ENCODE measurements at regions not wholly inside any gene's neighbourhood (a gene's known extent, or its start where the extent isn't known, plus 50 kb on each side); places are given as distances from the start of the nearest gene placed in this dataset.

DNA sequence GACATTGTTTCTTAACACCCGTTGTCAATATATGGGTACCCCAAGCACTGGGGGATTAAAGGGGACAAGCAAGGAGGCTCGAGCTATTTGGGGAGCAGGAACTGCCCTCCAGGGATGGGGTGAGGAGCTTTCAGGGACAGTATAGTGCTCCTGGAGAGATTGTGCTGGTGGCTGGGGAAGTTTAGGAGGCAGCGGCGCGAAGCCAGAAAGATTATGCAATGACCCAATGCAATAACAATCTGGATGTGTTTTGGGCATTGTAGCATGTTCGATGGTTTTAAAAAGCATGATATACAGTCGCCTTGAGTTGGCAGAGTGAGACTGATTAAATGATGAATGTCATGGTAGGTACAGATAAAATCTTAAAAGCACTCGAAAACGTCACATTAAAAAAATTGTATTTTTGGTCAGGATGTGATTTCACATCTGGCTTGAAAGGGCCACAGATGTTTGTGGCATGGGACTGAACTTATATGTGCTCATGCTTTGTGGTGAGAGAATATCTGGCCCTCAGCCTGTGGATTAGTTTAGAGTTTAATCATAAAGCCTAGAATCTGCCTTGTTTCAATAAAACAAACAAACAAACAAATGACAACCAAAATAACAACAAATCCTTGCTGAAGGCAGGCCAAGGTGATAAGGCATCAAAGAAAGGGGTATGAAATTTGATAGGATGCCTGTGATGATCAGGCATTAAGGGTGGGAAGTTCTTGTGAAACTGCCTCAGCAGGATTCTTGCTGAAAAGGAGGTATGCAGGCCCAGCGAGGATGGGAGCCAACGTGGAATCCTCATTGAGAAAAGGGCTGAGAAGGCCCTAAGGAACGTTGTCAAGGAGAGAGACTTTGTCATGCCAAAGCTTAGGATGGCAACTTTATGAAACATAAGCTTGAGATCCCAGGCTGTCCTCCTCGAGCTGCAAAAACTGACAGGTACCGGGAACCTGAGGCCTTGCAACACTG is 417.1 kb upstream of the KLF6 start:
- DNase-seq (ENCODE audit: low read depth, low spot score): no peak
- no peak overlapping the region for H3K27ac ChIP-seq

DNA sequence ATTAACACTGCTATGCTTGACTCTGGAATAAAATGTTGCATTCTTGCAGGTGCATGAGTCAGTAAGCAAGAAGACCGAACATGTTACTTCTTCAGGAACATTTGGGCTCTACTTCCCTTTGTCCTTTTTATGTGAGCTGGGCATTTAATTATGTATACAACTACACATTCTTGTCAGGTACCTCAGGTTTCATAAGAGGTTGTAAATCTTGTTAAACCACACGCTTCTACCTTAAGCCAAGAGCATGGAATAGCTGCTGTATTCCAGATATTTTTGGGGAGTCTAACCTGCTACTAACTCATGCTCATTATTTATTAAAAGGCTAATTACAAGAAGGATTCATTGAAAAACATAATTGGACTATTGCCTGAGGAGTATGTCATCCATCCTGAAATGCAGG is 414.2 kb upstream of the KLF6 start:
- DNase-seq (ENCODE audit: low read depth, low spot score): no peak
- H3K27ac ChIP-seq: no peak overlapping the region

DNA sequence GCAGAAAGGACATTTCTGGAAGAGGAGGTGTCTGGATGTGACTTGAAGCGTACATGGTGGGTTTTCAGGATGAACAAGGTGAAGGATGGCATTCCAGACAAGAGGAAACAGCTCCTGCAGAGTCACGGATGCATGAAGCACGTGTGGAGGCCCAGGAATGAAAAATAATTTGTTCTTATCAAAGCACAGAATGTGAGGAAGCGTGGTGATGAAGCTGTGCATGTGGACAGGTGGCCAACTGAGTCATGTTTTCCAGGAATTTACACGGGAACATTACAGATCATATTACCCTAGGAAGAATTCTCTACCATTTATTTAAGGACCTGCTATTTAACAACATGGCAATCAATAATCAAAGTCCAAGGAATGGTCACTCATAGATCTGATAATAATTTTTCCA is 413.2 kb upstream of the KLF6 start:
- DNase-seq (ENCODE audit: low read depth, low spot score): no peak
- no peak overlapping the region for H3K27ac ChIP-seq

GRCh38 chr10:4197676-4198075 is 412.7 kb upstream of the KLF6 start:
- no peak for DNase-seq (ENCODE audit: low read depth, low spot score)
- H3K27ac ChIP-seq: no peak overlapping the region

- no peak for DNase-seq (ENCODE audit: low read depth, low spot score)
- H3K27ac ChIP-seq: no peak overlapping the region
Observed at GRCh38 chr10:4196771-4197390, 411.9 kb upstream of the KLF6 start.

- peak overlapping the region; percentile 85 for H3K27ac ChIP-seq
- DNase-seq (ENCODE audit: low read depth, low spot score): no peak
Observed at GRCh38 chr10:4196183-4196582, 411.2 kb upstream of the KLF6 start.

- DNase-seq (ENCODE audit: low read depth, low spot score): peak; percentile 44
- H3K27ac ChIP-seq: peak overlapping the region; percentile 85
Observed at GRCh38 chr10:4195213-4195612, 410.2 kb upstream of the KLF6 start.

DNA sequence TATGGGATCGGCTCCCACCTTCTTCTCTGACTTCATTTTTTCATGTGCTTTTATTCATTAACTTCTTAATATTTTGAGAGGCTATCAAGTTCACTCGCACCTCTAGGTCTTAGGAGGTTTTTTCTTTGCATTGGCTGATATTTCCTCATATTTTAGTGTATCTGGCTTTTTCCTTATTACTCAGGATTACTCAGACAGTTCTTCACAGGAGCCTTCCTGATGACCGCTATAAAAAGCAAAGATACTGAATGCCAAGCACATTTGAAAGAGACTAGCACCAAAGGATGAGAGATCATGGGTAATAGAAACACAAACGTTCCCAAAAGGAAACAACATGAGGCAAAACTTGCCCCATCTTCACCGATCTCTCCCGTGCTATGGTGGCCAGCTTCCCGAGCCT is 409.2 kb upstream of the KLF6 start:
- H3K27ac ChIP-seq: peak overlapping the region; percentile 85
- peak; percentile 49 for DNase-seq (ENCODE audit: low read depth, low spot score)

DNA sequence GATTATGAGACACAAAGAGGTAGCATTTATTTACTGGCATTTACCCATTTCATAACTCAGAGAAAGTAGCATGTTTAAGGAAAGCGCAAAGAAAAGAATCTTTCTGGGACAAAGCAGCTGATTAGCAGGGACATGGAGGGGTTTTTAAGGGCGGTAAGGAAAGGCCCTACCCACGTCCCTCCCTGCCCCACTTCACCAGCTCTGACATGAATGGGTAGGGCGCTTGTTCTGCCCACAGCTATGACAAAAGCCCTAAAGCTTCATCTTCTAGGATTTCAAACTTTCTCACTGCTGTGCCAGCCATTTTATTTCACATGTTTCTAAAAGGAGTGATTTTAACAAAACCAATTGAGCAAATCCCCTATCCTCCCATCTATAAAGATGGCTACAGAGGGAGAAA is 406.9 kb upstream of the KLF6 start:
- DNase-seq (ENCODE audit: low read depth, low spot score): peak; percentile 39
- peak overlapping the region; percentile 92 for H3K27ac ChIP-seq

- peak; percentile 96 for DNase-seq (ENCODE audit: low read depth, low spot score)
- peak overlapping the region; percentile 92 for H3K27ac ChIP-seq
Observed at GRCh38 chr10:4191354-4191753, 406.3 kb upstream of the KLF6 start.

GRCh38 chr10:4190876-4191275 is 405.9 kb upstream of the KLF6 start:
- peak overlapping the region; percentile 92 for H3K27ac ChIP-seq
- DNase-seq (ENCODE audit: low read depth, low spot score): no peak

- DNase-seq (ENCODE audit: low read depth, low spot score): no peak
- H3K27ac ChIP-seq: no peak overlapping the region
Observed at GRCh38 chr10:4189281-4189680, 404.3 kb upstream of the KLF6 start.

DNA sequence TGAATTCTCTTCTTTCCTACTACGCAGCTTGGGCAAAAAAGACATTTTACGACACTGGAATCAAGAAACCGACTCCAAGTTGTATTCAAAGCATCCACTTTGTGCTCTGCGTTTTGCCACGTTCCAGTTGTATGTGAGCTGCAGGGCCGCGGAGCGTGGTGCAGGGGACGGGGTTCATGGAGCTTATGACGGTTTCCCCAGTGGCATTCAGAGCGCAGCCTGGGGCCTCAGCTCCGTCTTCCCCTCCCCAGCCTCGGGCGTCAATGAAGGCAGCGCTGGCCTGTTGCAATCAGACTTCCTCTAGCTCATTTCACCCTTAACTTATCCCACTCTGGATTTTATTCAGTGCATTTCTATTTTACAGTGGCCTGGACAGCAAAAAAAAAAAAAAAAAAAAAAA is 403.4 kb upstream of the KLF6 start:
- DNase-seq (ENCODE audit: low read depth, low spot score): no peak
- H3K27ac ChIP-seq: no peak overlapping the region

DNA sequence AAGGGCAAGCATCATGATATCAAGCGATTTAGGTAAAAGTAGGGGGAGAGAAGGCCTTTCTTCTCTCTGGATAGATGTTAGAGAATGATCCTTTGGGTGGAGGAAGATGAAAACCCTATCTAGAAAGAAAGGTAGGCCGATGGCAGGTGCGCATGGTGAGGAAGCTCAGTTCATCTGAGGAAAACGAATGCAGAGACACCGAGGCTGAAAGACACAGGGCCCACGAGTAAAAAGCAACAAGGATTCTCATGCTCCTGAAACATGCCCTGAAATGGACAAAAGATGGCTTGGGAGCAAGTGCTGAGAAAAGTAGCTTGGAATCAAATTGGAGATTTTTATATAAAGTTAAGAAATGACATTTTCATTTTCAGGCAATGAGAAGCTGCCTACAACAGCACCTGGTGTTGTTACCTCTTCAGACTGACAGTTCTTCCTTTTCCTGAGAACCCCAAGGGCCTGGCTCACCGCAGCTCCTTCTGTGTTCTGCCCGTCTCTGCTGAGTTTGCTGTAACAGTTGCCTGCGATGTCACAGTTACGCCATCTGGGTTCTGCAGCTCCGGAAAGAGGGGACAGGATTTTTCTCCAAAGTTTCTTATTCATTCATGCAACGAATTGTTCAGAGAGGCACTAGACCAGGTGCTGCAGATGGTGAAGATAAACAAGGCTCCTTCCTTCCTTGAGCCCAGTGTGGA is 402.0 kb upstream of the KLF6 start:
- no peak for DNase-seq (ENCODE audit: low read depth, low spot score)

GRCh38 chr10:4183761-4184261 is 398.8 kb upstream of the KLF6 start:
- H3K27ac ChIP-seq: no peak overlapping the region
- no peak for DNase-seq (ENCODE audit: low read depth, low spot score)

More for the DNA sequence above, 402.0 kb upstream of the KLF6 start:
- no peak overlapping the region for H3K27ac ChIP-seq

GRCh38 chr10:4181621-4182049 is 396.6 kb upstream of the KLF6 start:
- no peak for DNase-seq (ENCODE audit: low read depth, low spot score)
- no peak overlapping the region for H3K27ac ChIP-seq

DNA sequence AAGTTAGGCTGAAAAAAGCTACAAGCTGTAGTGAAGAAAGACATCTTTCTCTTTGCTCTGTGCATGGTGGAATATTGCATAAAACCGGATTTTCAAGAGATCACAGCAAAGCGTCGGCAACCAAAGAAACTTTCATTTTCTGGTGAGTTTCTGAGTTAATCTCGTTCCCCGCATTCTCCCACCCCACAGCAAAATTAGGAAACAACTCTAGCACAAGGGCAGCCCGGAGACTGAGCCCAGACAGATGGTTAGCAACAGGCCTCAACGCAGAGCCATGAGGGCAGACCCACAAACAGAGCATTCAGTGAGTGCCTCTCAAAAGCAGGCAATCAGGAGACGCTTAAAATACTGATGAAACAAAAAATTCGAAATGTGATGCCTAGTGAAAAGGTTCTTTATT is 396.1 kb upstream of the KLF6 start:
- DNase-seq (ENCODE audit: low read depth, low spot score): no peak

GRCh38 chr10:4177791-4178190 is 392.8 kb upstream of the KLF6 start:
- no peak for DNase-seq (ENCODE audit: low read depth, low spot score)
- no peak overlapping the region for H3K27ac ChIP-seq

More for the DNA sequence above, 396.1 kb upstream of the KLF6 start:
- no peak overlapping the region for H3K27ac ChIP-seq

DNA sequence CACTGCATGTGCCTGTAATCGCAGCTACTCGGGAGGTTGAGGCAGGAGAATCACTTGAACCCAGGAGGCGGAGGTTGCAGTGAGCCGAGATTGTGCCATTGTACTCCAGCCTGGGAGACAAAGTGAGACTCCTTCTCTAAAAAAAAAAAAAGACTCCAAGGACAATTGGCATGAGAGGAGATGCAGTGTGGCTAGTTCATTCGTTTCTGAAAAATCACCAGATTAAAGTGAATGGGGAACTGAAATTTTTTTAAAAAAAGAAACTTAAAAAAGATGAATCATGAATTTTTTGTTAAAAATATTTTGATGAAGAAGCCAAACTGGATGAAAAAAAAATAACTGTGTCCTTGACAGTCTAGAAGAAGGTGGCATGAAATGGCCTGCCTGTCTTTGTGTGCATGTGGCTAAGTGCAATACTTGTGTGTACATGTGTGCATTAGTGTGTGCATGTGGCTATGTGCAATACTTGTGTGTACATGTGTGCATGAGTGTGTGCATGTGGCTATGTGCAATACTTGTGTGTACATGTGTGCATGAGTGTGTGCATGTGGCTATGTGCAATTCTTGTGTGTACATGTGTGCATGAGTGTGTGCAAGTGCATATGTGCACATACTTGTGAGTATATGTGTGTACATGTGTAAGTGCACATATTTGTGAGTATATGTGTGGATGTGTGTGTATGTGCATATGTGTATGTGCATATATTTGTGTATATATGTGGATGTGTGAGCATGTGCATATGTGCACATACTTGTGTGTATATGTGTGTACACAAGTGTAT is 391.7 kb upstream of the KLF6 start:
- no peak overlapping the region for H3K27ac ChIP-seq
- DNase-seq (ENCODE audit: low read depth, low spot score): no peak

GRCh38 chr10:4174197-4174596 is 389.2 kb upstream of the KLF6 start:
- H3K27ac ChIP-seq: no peak overlapping the region
- no peak for DNase-seq (ENCODE audit: low read depth, low spot score)

Measured in epithelial cell of prostate (primary cell).